22Rv1 (cell line): ENCODE measurements at regions not wholly inside any gene's neighbourhood (a gene's known extent, or its start where the extent isn't known, plus 50 kb on each side); places are given as distances from the start of the nearest gene placed in this dataset.

Experiments used
- ZFX ChIP-seq: fragments of 450-650 bp; IDR thresholded peaks from 2 replicates; pipeline ENCODE4 v1.6.1; 2017; ENCODE audit warnings: antibody characterized with exemption, borderline replicate concordance
- TF ChIP-seq, protein P1 (sequence below): fragments of 450-650 bp; IDR thresholded peaks from 2 replicates; pipeline ENCODE4 v1.5.1; 2017; ENCODE audit warnings: mild to moderate bottlenecking

- TF ChIP-seq, protein P1, sequence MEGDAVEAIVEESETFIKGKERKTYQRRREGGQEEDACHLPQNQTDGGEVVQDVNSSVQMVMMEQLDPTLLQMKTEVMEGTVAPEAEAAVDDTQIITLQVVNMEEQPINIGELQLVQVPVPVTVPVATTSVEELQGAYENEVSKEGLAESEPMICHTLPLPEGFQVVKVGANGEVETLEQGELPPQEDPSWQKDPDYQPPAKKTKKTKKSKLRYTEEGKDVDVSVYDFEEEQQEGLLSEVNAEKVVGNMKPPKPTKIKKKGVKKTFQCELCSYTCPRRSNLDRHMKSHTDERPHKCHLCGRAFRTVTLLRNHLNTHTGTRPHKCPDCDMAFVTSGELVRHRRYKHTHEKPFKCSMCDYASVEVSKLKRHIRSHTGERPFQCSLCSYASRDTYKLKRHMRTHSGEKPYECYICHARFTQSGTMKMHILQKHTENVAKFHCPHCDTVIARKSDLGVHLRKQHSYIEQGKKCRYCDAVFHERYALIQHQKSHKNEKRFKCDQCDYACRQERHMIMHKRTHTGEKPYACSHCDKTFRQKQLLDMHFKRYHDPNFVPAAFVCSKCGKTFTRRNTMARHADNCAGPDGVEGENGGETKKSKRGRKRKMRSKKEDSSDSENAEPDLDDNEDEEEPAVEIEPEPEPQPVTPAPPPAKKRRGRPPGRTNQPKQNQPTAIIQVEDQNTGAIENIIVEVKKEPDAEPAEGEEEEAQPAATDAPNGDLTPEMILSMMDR: no peak
- no peak for TF ChIP-seq ZFX
These were observed 880.6 kb downstream of the UQCRFS1 start for GRCh38 chr19:28332351-28332750.
